GM10266 (cell line): ENCODE measurements at regions not wholly inside any gene's neighbourhood (a gene's known extent, or its start where the extent isn't known, plus 50 kb on each side); places are given as distances from the start of the nearest gene placed in this dataset.

Experiments used
- DNase-seq: peaks from one replicate; pipeline ENCODE4 v3.0.0; 2012; ENCODE audit errors: extremely low spot score
- TF ChIP-seq, protein P1 (sequence below): IDR thresholded peaks from 2 replicates; pipeline ENCODE4 v1.5.1; 2012; ENCODE audit warnings: mild to moderate bottlenecking, low read depth; ENCODE audit not compliant: control insufficient read depth, insufficient read depth; ENCODE audit errors: missing control alignments

DNA sequence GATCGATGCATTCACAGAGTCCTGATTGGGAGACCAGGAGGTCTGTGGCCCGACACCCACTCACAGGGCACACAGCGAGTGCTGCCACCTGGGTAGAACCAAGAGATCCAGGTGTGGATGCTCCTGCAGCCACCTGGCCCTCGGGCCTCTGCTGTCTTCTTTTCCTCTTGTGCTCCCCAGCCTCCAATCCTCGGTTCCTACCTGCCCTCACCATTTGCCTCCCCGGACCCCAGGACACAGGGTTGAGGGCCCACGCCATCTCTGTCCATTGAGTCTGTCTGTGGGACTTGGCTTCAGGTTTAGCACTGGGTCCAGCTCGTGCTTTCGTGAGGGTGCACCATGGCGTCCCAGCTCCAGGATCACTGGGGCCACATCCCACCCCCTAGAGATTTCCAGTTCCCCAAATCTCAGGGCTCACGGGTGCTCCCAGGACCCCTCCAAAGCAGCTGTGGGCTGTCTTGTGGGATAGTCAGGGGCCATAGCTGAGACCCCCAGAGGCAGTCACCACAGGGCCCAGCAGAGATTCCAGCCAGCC is 591.1 kb downstream of the BRD1 start:
- TF ChIP-seq, protein P1, sequence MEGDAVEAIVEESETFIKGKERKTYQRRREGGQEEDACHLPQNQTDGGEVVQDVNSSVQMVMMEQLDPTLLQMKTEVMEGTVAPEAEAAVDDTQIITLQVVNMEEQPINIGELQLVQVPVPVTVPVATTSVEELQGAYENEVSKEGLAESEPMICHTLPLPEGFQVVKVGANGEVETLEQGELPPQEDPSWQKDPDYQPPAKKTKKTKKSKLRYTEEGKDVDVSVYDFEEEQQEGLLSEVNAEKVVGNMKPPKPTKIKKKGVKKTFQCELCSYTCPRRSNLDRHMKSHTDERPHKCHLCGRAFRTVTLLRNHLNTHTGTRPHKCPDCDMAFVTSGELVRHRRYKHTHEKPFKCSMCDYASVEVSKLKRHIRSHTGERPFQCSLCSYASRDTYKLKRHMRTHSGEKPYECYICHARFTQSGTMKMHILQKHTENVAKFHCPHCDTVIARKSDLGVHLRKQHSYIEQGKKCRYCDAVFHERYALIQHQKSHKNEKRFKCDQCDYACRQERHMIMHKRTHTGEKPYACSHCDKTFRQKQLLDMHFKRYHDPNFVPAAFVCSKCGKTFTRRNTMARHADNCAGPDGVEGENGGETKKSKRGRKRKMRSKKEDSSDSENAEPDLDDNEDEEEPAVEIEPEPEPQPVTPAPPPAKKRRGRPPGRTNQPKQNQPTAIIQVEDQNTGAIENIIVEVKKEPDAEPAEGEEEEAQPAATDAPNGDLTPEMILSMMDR, result no peak
- DNase-seq, result no peak

DNA sequence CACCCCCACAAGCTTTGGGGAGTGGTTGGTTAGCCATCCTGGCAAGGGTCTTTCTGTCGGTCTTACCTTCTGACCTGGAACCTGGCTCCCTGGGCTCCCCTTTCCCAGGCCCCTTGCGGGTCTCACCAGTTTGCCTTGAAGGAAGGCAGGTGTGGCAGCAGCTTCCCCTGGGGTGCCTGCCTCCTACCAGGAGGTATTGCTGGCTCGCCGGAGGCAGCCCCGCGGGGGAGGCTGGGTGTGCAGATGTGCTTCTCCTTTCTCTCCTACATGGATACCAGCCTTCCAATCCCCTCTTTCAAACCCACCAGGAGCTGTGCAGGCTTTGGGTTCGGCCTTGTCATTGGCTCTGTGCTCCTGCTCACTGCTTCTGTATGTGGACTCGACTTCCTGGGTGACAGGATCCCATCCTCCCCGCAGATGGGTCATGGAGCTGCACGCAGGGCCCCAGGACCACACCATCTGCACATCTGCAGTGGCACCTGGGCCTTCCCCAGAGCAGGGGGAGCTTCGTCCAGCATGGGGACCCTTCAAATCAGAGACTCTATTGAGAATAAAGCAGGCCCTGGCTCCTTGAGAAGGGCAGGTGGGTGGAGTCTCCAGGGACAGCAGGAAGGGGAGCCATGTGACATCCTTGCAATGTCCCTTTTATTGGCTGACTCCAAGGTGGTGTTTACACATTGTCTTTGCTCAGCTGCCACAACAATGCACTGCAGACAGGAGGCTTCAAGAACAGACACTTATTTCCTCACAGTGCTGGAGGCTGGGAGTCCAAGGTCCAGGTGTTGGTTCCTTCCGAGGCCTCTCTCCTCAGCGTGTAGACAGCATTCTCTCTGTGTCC is 592.0 kb downstream of the BRD1 start:
- TF ChIP-seq, protein P1, result no peak
- no peak for DNase-seq

DNA sequence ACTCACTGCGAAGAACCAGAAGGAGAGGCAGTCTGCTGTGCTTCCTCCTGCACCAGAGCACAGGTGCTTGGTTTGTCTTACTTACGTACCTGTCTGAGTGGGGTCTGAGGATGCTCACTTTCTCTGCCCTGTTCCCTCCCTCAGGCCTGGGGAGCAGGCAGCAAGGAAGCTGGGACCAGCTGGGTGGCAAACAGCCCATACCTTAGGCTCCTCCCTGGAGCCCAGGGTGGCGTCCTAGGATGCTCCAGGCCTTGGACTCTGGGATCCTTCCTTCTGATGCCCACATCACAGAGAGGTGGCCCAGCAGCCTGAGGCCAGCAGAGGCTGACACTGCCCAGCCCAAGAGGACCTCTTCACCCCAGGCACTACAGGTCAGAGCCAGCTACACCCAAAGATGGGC is 593.2 kb downstream of the BRD1 start:
- TF ChIP-seq, protein P1, result no peak
- no peak for DNase-seq

DNA sequence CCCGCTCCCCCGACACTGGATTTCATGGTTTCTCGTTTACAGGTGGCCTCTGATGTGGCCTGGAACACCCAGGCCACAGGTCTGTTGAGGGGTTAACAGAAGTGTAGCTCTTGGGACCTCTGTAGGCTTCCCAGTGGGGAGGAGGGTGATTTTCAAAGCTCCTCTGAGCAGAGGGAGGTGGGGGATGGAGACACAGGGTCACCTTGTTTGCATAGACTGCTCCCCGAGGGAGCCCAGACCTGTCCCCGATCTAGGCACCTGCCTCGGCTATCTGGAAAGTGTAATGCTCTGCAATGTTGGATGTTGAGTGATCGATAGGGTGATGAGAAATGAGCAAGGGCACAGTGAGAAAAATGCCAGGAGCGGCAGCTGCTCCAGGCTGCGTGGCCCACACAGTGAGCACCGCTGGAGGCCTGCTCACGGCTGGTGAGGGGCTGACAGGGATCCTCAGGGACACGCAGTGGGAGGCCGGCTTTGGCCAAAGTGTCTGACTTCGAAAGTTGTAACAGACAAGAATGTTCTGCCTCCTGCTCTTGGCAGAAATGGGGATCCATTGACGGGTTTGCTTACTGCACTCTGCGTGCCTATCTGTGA is 594.1 kb downstream of the BRD1 start:
- TF ChIP-seq, protein P1, result no peak
- no peak for DNase-seq

DNA sequence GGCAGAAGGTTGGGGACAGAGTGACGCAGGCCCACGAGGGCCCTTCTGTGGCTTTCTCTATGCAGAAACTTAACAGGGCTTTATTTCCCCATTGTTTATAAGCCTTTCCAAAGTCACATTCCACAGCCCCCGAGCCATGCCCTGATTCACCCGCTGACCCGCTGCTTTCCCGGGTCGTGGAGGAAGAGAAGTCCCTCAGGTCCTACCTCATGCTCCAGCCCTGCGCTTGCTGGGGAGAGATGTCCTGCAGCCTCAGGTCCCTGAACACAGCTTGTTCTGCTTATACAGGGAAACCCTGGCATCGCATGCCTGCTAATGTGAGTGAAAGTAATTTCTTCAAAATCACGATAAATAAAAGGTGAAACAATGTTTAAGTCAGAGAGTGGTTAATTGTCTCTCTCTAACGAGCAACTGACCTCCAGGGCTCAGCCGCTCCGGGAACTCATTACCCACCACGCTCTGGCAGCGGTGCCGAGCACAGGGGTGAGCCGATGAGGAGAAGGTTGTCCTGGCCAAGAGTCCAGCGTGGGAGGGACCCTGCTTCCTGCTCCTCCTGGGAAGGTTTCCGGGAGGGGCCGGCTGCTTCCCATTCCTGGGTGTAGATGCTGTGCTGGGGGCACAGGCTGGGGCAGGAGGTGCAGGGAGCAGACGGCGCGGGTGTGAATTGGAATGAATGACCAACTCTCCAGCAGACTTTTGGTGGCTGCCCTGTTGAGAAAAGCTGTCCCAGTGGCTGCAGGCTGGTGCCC is 595.2 kb downstream of the BRD1 start:
- no peak for DNase-seq
- TF ChIP-seq, protein P1, result no peak

DNA sequence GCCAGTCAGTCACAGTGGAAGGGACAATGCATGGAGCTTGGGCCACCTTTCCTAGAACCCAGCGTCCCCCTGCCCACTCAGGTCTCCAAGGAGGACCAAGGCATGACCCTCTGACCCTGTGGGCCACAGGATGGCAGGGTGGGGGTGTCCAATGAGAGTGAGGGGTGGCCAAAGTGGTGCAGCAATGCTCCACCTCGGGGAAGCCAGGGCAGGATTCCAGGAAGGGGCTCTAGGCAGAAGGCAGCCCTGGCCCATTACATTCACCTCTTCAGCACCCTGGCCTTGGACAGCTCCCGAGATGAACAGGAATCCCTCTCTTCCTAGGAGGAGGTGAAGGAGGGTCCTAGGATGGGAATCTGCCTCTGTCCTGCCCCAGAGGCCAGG is 597.5 kb downstream of the BRD1 start:
- no peak for DNase-seq
- TF ChIP-seq, protein P1, result no peak
